A673 (cell line): ENCODE measurements at regions not wholly inside any gene's neighbourhood (a gene's known extent, or its start where the extent isn't known, plus 50 kb on each side); places are given as distances from the start of the nearest gene placed in this dataset.

Experiments
- BruUV-seq: library from RNA; stranded (reverse); fragments of 400-500 nt; replicated peaks from 2 replicates; lab custom pipeline; 2021; lab: Mats Ljungman, UMichigan
- CTCF ChIA-PET: fragments of 300-600 bp; sonication (Branson Sonifier 250); formaldehyde crosslinking; loops from one replicate; lab custom pipeline; 2022; ENCODE audit warnings: antibody characterized with exemption; lab: Charles Lee
- POLR2A ChIA-PET: fragments of 300-600 bp; sonication (Branson Sonifier 250); formaldehyde crosslinking; loops from one replicate; lab custom pipeline; 2022; ENCODE audit warnings: antibody characterized with exemption; ENCODE audit not compliant: low non-redundant PET; lab: Charles Lee
- DNase-seq: peaks from one replicate; pipeline ENCODE4 v3.0.0-alpha.2; 2015; ENCODE audit warnings: low spot score
- H3K27ac ChIP-seq: fragments of 200-600 bp; sonication (generic); 2 replicates; pipeline ENCODE4 v1.5.1; 2016; ENCODE audit warnings: mixed run types, low read depth, mild to moderate bottlenecking, mixed read lengths, antibody characterized with exemption, low read length; ENCODE audit not compliant: poor library complexity, severe bottlenecking
- H3K27me3 ChIP-seq: fragments of 200-600 bp; sonication (generic); replicated peaks from 2 replicates; pipeline ENCODE4 v1.6.1; 2017; ENCODE audit warnings: mixed run types, low read depth, mild to moderate bottlenecking, mixed read lengths, antibody characterized with exemption, low read length; ENCODE audit not compliant: insufficient read depth, poor library complexity
- H3K36me3 ChIP-seq: fragments of 200-600 bp; sonication (generic); 2 replicates; pipeline ENCODE4 v1.6.1; 2016; ENCODE audit warnings: mixed run types, mild to moderate bottlenecking, mixed read lengths, antibody characterized with exemption, low read length; ENCODE audit not compliant: insufficient read depth, poor library complexity, severe bottlenecking
- H3K4me1 ChIP-seq: fragments of 200-600 bp; sonication (generic); 2 replicates; pipeline ENCODE4 v1.6.1; 2017; ENCODE audit warnings: mixed run types, mild to moderate bottlenecking, mixed read lengths, antibody characterized with exemption, low read length; ENCODE audit not compliant: insufficient read depth, poor library complexity, severe bottlenecking
- H3K4me3 ChIP-seq: fragments of 200-600 bp; sonication (generic); 2 replicates; pipeline ENCODE4 v1.5.1; 2016; ENCODE audit warnings: low read depth, mixed run types, mild to moderate bottlenecking, mixed read lengths, low read length; ENCODE audit not compliant: poor library complexity, severe bottlenecking
- H3K9me3 ChIP-seq: fragments of 200-600 bp; sonication (generic); 2 replicates; pipeline ENCODE4 v1.6.1; 2016; ENCODE audit warnings: mixed run types, low read depth, mild to moderate bottlenecking, mixed read lengths, antibody characterized with exemption, low read length; ENCODE audit not compliant: poor library complexity, severe bottlenecking
- EZH2 ChIP-seq: fragments of 200-600 bp; sonication (generic); IDR thresholded peaks from 2 replicates; pipeline ENCODE4 v1.6.1; 2017; ENCODE audit warnings: borderline replicate concordance, low read depth, mild to moderate bottlenecking, mixed read lengths, antibody characterized with exemption, low read length; ENCODE audit not compliant: poor library complexity, severe bottlenecking
- intact Hi-C: fragments of 100-400 bp; cut with micrococcal nuclease; formaldehyde crosslinking; loops from one replicate; pipeline ENCODE4 v1.10.0; 2022; ENCODE audit not compliant: unreplicated experiment
- TF ChIP-seq, protein P1 (sequence below): fragments of 300-800, 200-600 bp; sonication (generic); conservative IDR thresholded peaks from 2 replicates; pipeline ENCODE4 v1.5.1; 2017; ENCODE audit warnings: low read depth, mild to moderate bottlenecking, antibody characterized with exemption, low read length, moderate library complexity, mixed read lengths

GRCh38 chr16:54342966-54343365, 56.4 kb upstream of the IRX3 start:
- Histone ChIP-seq H3K27ac (no peak overlapping the region), H3K27me3 (no peaks in the 10 kb centered on the region), H3K9me3 (no peaks in the 10 kb centered on the region), H3K4me3 (no peak overlapping the region), H3K36me3 (no peaks in the 10 kb centered on the region), H3K4me1 (no peaks in the 10 kb centered on the region)
- TF ChIP-seq, protein P1, sequence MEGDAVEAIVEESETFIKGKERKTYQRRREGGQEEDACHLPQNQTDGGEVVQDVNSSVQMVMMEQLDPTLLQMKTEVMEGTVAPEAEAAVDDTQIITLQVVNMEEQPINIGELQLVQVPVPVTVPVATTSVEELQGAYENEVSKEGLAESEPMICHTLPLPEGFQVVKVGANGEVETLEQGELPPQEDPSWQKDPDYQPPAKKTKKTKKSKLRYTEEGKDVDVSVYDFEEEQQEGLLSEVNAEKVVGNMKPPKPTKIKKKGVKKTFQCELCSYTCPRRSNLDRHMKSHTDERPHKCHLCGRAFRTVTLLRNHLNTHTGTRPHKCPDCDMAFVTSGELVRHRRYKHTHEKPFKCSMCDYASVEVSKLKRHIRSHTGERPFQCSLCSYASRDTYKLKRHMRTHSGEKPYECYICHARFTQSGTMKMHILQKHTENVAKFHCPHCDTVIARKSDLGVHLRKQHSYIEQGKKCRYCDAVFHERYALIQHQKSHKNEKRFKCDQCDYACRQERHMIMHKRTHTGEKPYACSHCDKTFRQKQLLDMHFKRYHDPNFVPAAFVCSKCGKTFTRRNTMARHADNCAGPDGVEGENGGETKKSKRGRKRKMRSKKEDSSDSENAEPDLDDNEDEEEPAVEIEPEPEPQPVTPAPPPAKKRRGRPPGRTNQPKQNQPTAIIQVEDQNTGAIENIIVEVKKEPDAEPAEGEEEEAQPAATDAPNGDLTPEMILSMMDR = no peak
- no peak for TF ChIP-seq EZH2
- intact Hi-C loops = no loop called here
- no TSS peak for BruUV-seq
- no peak for DNase-seq
- ChIA-PET CTCF (no interaction called here), POLR2A (interaction anchor here (0.7 kb wide), 1 partner anchor 9 kb away, joined by 3 read pairs; no protein-coding TSS in a partner anchor)

DNA sequence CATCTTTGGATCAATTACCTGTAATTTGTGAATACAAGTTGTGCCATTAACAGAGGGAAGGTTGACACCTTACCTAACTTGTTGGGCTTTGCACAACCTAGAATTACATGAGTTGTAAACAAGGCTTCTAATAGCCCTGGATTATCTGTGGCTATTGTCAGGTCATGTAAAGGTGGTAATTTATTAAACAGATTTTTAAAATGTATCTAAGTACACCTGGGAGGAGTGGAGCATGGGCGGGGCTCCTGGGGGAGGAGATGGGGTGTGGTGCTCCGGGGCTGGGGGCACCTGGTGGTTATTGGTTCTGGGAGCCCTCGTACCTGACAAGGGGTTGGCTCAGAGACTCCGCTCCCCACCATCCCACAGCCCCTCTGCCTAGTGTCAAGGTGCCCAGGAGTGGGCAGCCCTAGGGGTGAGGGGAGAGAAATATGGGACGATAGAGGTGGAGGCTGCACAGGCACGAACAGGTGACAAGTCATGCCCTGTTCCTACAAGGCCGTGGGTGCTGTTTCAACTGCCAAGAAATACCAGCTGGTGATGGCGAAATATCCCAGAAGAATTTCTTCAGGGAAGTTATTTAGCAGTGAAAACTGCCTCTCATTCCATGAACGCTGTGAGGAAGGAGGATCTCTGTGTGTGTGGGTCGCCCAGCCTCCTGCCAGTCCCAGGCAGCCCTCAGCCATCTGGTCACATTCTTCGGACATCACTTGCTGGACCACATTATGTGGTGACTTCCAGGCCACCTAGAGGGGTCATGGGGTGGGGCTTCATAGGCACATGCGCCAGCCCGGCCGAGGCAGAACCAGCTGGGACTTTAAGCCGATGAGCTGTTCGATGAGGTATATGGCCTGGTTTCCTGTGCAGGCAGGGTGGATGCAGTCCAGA, 55.5 kb upstream of the IRX3 start:
- no peak overlapping the region for H3K27ac ChIP-seq
- H3K9me3 ChIP-seq = no peaks in the 10 kb centered on the region
- intact Hi-C loops = no loop called here
- TF ChIP-seq EZH2 = no peak
- TF ChIP-seq, protein P1 = no peak
- DNase-seq = peak; percentile 8
- H3K4me3 ChIP-seq = no peak overlapping the region
- ChIA-PET POLR2A (no interaction called here), CTCF (no interaction called here)
- H3K36me3 ChIP-seq = no peaks in the 10 kb centered on the region
- H3K4me1 ChIP-seq = no peaks in the 10 kb centered on the region
- BruUV-seq = no TSS peak
- no peaks in the 10 kb centered on the region for H3K27me3 ChIP-seq

DNA sequence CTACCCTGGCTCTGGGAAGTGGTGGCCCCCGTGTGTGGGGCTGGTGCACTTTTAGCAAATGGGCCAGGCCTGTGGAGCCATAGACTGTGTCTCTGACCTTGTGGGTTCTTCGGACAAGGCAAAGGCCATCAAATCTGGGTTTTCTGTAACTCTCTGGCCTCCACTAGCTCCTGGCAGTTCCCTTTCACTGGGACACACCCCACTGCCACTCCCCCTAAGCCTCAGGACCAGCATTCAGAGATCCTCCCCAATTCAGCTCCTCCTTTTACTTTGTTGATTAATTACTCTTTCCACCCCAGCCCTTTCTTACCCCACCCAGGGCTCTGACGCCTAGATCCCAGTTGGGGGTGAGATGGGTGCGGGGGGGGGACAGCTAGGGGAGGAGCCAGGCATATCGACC, 53.9 kb upstream of the IRX3 start:
- no peaks in the 10 kb centered on the region for H3K27me3 ChIP-seq
- no peak for TF ChIP-seq EZH2
- TF ChIP-seq, protein P1 = no peak
- no peaks in the 10 kb centered on the region for H3K4me1 ChIP-seq
- CTCF ChIA-PET = no interaction called here
- H3K4me3 ChIP-seq = no peak overlapping the region
- no peaks in the 10 kb centered on the region for H3K9me3 ChIP-seq
- H3K36me3 ChIP-seq = no peaks in the 10 kb centered on the region
- POLR2A ChIA-PET = no interaction called here
- no peak for DNase-seq
- H3K27ac ChIP-seq = no peak overlapping the region
- intact Hi-C loops = no loop called here
- no TSS peak for BruUV-seq
